ENCODE measurements at regions not wholly inside any gene's neighbourhood (a gene's known extent, or its start where the extent isn't known, plus 50 kb on each side); places are given as distances from the start of the nearest gene placed in this dataset.

GRCh38 chr5:175163586-175164275 is 280.3 kb downstream of the DRD1 start:
- DNase-seq: no peak

GRCh38 chr5:175162036-175162435 is 281.9 kb downstream of the DRD1 start:
- peak; percentile 42 for DNase-seq

GRCh38 chr5:175159956-175160355 is 284.0 kb downstream of the DRD1 start:
- DNase-seq: no peak

- DNase-seq: no peak
Observed at GRCh38 chr5:175148636-175149172, 295.3 kb downstream of the DRD1 start.

DNA sequence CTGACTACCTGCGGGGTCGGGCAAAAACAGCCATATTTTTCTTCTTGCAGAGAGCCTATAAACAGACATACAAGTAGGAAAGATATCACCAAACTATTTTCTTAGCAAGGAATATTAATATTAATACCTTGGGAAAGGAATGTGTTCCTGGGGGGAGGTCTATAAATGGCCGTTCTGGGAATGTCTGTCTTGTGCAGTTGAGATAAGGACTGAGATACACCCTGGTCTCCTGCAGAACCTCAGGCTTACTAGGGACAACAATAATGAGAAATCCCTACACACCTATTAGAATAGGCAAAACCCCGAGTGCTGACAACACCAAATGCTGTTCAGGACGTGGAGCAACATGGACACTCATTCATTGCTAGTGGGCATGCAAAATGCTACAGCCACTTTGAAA is 297.2 kb downstream of the DRD1 start:
- DNase-seq: no peak

DNA sequence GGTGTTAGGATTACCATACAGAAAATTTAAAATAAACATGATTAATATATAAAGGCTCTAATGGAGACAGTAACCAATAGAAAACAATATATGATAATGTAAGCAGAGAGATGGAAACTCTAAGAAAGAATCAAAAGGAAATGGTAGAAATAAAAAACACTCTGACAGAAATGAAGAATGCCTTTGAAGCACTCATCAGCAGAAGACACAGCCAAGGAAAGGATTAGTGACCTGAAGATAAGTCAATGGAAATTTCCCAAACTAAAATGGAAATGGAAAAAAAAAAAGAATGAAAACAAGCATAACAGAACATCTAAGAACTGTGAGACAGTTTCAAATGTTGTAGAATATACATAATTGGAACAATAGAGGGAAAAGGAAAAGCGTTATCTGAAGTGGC is 302.6 kb downstream of the DRD1 start:
- no peak for DNase-seq

DNA sequence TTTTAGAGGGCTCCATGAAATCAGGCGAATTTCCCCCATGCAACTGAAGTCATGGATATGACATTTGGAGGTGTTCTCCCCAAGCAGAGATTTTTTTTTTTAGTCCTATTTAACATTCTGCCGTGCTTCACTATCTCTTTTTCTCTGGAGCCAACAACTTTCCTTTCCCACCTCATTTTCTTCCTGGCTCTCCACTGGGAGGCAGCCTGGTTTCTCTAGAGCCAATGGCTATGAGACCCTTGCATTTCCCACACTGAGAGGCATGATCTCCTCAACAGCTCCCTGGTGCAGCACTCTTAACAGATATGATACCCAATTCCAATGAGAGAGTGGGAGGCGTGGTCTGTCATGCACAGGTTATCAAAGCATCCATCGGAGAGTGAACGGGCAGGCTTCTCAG is 310.8 kb downstream of the DRD1 start:
- no peak for DNase-seq

GRCh38 chr5:175131432-175131831 is 312.6 kb downstream of the DRD1 start:
- no peak for DNase-seq

DNA sequence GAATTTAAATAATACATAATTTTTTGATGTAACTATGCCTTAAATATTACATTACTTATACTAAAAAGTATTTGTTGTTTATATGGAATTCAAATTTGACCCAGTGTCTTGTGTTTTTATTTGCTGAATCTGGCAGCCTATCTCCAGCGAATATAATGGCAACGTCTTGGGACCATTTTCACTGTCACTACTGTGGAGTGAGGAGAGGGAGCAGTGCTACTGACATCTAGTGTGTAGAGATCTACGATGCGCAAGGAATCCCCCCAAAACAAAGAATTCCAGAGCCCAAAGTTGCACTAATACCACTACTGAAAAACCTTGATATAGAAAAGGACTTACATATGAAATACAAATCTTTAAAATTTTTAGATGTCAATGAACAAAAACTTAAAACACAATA is 314.4 kb downstream of the DRD1 start:
- DNase-seq: no peak

DNA sequence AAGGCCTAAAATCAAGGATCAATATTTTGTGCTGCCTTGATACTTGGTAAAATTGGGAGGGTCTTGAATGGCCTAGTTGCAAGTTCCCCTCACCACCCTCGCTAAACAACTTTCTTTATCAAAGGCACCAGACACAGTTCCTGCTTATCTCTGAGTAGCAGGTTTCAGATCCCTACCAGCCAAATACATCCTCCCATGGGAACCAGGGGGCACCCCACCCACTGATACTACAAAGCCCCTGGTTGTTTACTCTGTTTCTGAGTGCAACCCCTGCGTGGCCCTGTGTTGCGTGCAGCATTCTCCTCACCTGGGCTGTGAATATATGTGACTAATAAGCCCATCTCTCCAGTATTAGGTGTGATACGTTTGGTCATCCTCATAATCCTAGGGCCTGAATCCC is 314.9 kb downstream of the DRD1 start:
- DNase-seq: no peak

DNA sequence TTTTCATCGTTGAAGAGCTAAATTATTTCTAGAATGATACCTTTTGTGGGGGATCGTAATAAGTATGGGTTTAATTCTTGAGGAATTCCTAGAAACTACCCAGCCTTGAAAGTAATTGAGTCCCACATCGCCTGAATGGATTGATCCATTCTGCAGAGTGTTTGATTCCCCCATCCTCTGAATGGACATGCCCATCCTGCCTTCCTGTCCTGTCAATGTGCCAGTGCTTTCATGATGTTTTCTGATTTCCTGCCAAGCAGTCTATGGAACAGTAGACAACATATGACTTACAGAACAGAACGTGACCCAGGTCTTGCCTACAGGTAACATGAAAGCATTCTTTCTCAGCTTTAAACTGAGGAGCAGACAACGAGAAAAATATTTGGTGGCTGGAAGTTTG is 319.2 kb downstream of the DRD1 start:
- no peak for DNase-seq

- no peak for DNase-seq
Observed at GRCh38 chr5:175124251-175124813, 319.6 kb downstream of the DRD1 start.

GRCh38 chr5:175123542-175123941 is 320.4 kb downstream of the DRD1 start:
- no peak for DNase-seq

DNA sequence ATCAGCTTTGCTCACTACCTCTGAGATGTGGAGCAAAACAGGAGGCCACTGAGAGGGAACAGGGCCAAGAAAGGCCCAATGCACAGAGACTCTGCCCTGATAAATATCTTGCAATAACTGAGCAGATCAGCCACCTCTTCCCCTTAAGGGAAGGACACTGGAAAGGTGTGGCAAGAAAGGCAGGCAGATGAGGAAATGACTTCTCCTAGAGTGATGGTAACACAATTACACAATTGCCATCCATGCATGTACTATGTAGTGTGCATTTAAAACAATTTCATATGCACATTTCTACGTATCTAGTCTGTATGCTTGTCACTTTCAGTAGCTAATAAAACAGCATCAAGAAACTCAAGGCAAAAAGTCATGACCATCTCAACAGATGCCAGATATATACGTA is 322.5 kb downstream of the DRD1 start:
- DNase-seq: no peak

GRCh38 chr5:175120412-175120811 is 323.6 kb downstream of the DRD1 start:
- no peak for DNase-seq

GRCh38 chr5:175118700-175119309 is 325.2 kb downstream of the DRD1 start:
- no peak for DNase-seq

GRCh38 chr5:175116466-175117048 is 327.4 kb downstream of the DRD1 start:
- no peak for DNase-seq

GRCh38 chr5:175115831-175116230 is 328.2 kb downstream of the DRD1 start:
- no peak for DNase-seq

DNA sequence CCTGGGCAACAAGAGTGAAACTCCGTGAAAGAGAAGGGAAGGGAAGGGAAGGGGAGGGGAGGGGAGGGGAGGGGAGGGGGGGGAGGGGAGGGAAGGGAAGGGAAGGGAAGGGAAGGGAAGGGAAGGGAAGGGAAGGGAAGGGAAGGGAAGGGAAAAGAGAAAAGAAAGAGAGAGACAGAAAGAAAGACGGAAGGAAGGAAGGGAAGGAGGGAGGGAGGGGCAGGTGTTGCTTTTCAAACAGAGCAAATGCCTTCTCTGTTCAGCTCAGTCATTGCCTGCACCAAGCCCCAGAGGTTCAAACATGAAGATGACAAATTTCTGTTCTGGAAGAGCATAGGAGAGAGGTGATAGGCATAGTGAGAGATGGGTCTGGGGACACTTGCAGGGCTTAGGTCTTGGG is 330.0 kb downstream of the DRD1 start:
- DNase-seq: no peak

DNA sequence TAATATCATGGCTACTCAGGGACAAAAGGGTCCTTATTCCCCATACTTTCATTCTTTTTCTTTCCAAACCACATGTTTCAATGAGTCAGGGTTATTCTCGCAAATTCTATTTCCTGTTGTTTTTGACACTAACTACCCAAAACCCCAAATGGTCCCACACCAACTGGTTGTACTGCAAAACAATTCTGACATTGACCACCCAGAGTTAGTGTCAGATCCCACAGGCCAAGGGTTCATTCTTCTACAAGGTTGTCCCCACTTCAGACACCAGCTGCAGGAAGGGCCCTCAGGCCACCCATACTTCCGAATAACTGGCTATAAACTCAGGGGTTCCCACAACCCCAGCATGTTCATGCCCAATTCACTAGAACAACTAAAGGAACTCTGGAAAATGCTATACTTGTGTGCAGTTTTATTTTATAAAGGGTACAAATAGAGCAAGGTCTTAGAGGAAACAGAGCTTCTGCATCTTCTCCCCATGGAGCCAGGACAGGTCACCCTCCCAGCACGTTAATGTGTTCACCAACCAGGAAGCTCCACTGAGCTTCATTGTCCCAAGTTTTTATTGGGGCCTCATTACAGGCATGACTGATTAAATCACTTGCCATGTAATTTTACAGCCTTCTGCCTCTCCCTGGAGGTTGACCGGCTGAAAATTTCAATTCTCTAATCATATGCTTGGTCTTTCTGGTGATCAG is 334.8 kb downstream of the DRD1 start:
- DNase-seq: no peak

DNA sequence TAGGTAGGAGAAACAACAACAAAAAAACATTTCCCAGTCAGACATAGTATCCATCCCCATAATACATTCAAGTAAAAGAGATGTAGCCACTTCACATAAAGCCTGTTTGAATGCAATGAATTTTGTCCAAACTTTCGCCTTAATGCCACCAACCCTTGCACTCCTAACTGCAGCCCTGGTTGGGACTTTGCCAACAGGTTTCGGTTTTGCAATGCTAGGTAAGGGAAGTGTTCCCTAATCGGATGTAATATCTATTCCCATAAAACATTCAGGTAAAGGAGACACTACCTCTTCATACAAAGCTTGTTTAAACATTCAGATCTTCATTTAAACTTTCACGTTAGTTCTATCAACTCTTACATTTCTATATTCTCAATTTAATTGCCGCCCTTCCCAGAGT is 336.1 kb downstream of the DRD1 start:
- no peak for DNase-seq

DNA sequence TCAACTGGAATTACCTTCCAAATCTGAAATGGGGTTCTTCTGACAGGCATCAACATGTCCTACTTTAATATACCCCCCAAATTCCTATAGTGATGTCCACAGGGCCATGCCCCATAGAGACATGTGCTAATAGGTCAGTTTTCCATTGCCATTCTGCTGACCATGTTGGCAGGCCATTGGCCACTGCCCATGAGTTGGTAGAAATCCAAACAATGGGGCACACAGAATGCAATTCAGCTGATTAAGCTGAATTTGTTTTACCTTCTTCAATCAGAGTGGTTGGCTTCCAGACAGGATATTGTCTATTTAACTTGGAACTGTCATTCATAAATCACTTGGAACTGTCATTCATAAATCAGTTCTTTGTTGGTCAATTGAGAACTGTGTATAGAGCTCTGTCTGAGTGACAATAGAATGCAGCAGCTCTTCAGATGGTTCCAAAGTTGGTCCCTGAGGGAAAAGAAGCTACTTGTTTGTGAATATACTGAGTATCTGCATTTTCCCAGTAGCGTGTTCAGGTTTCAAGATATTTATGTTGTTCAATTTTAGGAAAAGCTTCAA is 336.9 kb downstream of the DRD1 start:
- no peak for DNase-seq

DNA sequence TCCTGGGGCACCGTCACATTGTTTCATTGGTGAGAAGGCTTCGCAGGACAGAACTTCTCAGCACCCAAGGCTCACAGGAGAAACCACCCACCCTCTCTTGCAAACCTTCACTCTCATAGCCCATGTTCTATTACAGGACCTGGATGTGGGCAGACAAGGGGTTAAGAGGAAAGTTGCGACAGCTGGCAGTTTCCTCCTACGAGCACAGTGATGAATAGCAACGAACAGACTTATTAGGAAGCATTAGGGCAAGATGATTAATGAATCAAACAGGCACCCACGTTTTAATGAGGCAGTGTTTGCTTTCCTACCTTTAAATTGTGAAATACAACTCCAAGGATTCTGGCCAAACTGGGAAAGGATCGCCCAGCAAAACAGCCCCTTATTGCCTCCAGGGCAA is 339.3 kb downstream of the DRD1 start:
- DNase-seq: no peak

Measured in NCI-H2171 (cell line).